ENCODE measurements at regions not wholly inside any gene's neighbourhood (a gene's known extent, or its start where the extent isn't known, plus 50 kb on each side); places are given as distances from the start of the nearest gene placed in this dataset.

GRCh38 chr13:95381212-95381527 lies 79.9 kb upstream of the ABCC4 start:
- no peak overlapping the region for H3K27ac ChIP-seq
- H3K4me3 ChIP-seq = no peak overlapping the region
- peaks cover 7% of the 10 kb centered on the region for H3K4me1 ChIP-seq
- H3K36me3 ChIP-seq = no peaks in the 10 kb centered on the region
- no peaks in the 10 kb centered on the region for H3K9me3 ChIP-seq
- intact Hi-C loops (cut with DNase I) = no loop called here
- TF ChIP-seq CTCF (IDR thresholded peaks at IDR 0.05) = no peak
- no peak for DNase-seq
- ATAC-seq = no peak
- no peaks in the 10 kb centered on the region for H3K27me3 ChIP-seq (ENCODE audit: low read depth)

GRCh38 chr13:95382411-95382810 lies 81.2 kb upstream of the ABCC4 start:
- H3K4me3 ChIP-seq = no peak overlapping the region
- no peaks in the 10 kb centered on the region for H3K9me3 ChIP-seq
- ATAC-seq = no peak
- no peaks in the 10 kb centered on the region for H3K27me3 ChIP-seq (ENCODE audit: low read depth)
- no peak for DNase-seq
- intact Hi-C loops (cut with DNase I) = no loop called here
- no peak for TF ChIP-seq CTCF (IDR thresholded peaks at IDR 0.05)
- H3K27ac ChIP-seq = no peak overlapping the region
- peaks cover 7% of the 10 kb centered on the region for H3K4me1 ChIP-seq
- no peaks in the 10 kb centered on the region for H3K36me3 ChIP-seq

- intact Hi-C loops (cut with DNase I) = no loop called here
- no peaks in the 10 kb centered on the region for H3K27me3 ChIP-seq (ENCODE audit: low read depth)
- no peaks in the 10 kb centered on the region for H3K36me3 ChIP-seq
- no peak for ATAC-seq
- no peak for TF ChIP-seq CTCF (IDR thresholded peaks at IDR 0.05)
- H3K9me3 ChIP-seq = no peaks in the 10 kb centered on the region
- H3K4me1 ChIP-seq = peaks cover 7% of the 10 kb centered on the region
- no peak overlapping the region for H3K27ac ChIP-seq
- H3K4me3 ChIP-seq = no peak overlapping the region
- no peak for DNase-seq
These were observed 81.7 kb upstream of the ABCC4 start for GRCh38 chr13:95382916-95383315.

GRCh38 chr13:95385373-95385772 lies 84.1 kb upstream of the ABCC4 start:
- intact Hi-C loops (cut with DNase I) = no loop called here
- ATAC-seq = no peak

GRCh38 chr13:95385798-95386197 lies 84.5 kb upstream of the ABCC4 start:
- no peaks in the 10 kb centered on the region for H3K4me1 ChIP-seq
- DNase-seq = no peak
- H3K4me3 ChIP-seq = no peak overlapping the region
- intact Hi-C loops (cut with DNase I) = no loop called here
- TF ChIP-seq CTCF (IDR thresholded peaks at IDR 0.05) = no peak
- H3K27ac ChIP-seq = no peak overlapping the region
- no peaks in the 10 kb centered on the region for H3K9me3 ChIP-seq
- H3K36me3 ChIP-seq = no peaks in the 10 kb centered on the region
- H3K27me3 ChIP-seq (ENCODE audit: low read depth) = no peaks in the 10 kb centered on the region
- no peak for ATAC-seq

More at GRCh38 chr13:95385373-95385772, 84.1 kb upstream of the ABCC4 start:
- Histone ChIP-seq H3K4me1 (peaks cover 2% of the 10 kb centered on the region), H3K4me3 (no peak overlapping the region), H3K9me3 (no peaks in the 10 kb centered on the region), H3K27ac (no peak overlapping the region), H3K36me3 (no peaks in the 10 kb centered on the region), H3K27me3 (ENCODE audit: low read depth) (no peaks in the 10 kb centered on the region)
- no peak for DNase-seq
- no peak for TF ChIP-seq CTCF (IDR thresholded peaks at IDR 0.05)

- Histone ChIP-seq H3K27me3 (ENCODE audit: low read depth) (no peaks in the 10 kb centered on the region), H3K36me3 (no peaks in the 10 kb centered on the region), H3K4me3 (no peak overlapping the region), H3K27ac (no peak overlapping the region), H3K9me3 (no peaks in the 10 kb centered on the region), H3K4me1 (no peaks in the 10 kb centered on the region)
- intact Hi-C loops (cut with DNase I) = no loop called here
- ATAC-seq (no peak), DNase-seq (no peak)
- no peak for TF ChIP-seq CTCF (IDR thresholded peaks at IDR 0.05)
These were observed 85.1 kb upstream of the ABCC4 start for GRCh38 chr13:95386370-95386769.

All from lower lobe of right lung (tissue), 2 donors.